ENCODE measurements at regions not wholly inside any gene's neighbourhood (a gene's known extent, or its start where the extent isn't known, plus 50 kb on each side); places are given as distances from the start of the nearest gene placed in this dataset.

DNA sequence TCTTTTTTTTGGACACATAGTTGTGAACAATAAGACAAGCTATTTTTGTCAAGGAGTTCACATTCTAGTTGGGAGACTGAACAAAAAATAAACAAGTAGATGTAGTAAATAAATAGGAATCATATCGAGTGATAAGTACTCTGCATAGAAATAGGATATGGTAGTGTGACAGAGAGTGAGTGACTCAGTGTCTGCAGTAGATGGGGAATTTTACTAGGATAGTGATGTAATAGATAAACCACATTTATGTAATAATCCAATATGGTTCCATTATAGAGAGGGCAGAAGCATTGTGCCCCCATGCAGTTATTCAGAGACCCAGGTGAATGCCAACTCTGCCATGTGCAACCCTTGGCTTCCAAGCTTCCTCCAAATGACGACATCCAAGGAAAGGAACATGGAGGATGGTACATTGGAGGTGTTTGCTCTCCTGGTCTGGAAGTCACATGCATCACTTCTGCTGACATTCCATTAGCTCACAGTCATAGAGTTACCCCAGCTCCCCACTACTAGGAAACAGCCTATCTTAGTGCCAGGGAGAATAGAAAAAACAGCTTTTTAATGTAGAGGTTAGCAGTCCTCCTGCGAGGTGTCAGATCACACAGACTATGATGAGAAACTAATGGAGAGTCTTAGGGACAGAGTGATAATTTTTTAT lies 595.4 kb downstream of the NYAP2 start:
- no peaks in the 10 kb centered on the region for H4K20me1 ChIP-seq (ENCODE audit: insufficient read depth, low read length)
- DNase-seq, result no peak
- TF ChIP-seq CTCF (IDR thresholded peaks at IDR 0.05; ENCODE audit: borderline replicate concordance, extremely low read depth, low read length, poor library complexity, severe bottlenecking) (no peak), EZH2 (IDR thresholded peaks at IDR 0.05; ENCODE audit: borderline replicate concordance, low read depth, low read length, severe bottlenecking) (no peak)
- no peaks in the 10 kb centered on the region for H3K36me3 ChIP-seq (ENCODE audit: insufficient read depth, low read length)
- ATAC-seq (ENCODE audit: insufficient read depth, low read depth), result no peak
- H3K79me2 ChIP-seq (ENCODE audit: insufficient read depth, low read length), result no peaks in the 10 kb centered on the region
- no peaks in the 10 kb centered on the region for H3K4me1 ChIP-seq (ENCODE audit: insufficient read depth, low read length)
- no peak overlapping the region for H3K27ac ChIP-seq (ENCODE audit: low read length)
- H3K4me3 ChIP-seq (ENCODE audit: low read depth in 1 of 2, low read length in 2 of 2), result no peak overlapping the region
- H2AFZ ChIP-seq (ENCODE audit: low read depth, low read length), result no peak overlapping the region
- H3K4me2 ChIP-seq (ENCODE audit: insufficient read depth, low read length), result no peak overlapping the region
- no peak overlapping the region for H3K9ac ChIP-seq (ENCODE audit: low read depth, low read length)
- H3K27me3 ChIP-seq (ENCODE audit: insufficient read depth, low read length, poor library complexity), result no peaks in the 10 kb centered on the region
- no peaks in the 10 kb centered on the region for H3K9me3 ChIP-seq (ENCODE audit: insufficient read depth, low read length, severe bottlenecking)

GRCh38 chr2:225993430-225993829 lies 593.9 kb downstream of the NYAP2 start:
- DNase-seq, result no peak
- no peaks in the 10 kb centered on the region for H3K79me2 ChIP-seq (ENCODE audit: insufficient read depth, low read length)
- H3K27ac ChIP-seq (ENCODE audit: low read length), result no peak overlapping the region
- no peaks in the 10 kb centered on the region for H4K20me1 ChIP-seq (ENCODE audit: insufficient read depth, low read length)
- no peak overlapping the region for H3K4me2 ChIP-seq (ENCODE audit: insufficient read depth, low read length)
- TF ChIP-seq CTCF (IDR thresholded peaks at IDR 0.05; ENCODE audit: borderline replicate concordance, extremely low read depth, low read length, poor library complexity, severe bottlenecking) (no peak), EZH2 (IDR thresholded peaks at IDR 0.05; ENCODE audit: borderline replicate concordance, low read depth, low read length, severe bottlenecking) (no peak)
- ATAC-seq (ENCODE audit: insufficient read depth, low read depth), result no peak
- no peak overlapping the region for H2AFZ ChIP-seq (ENCODE audit: low read depth, low read length)
- H3K9ac ChIP-seq (ENCODE audit: low read depth, low read length), result no peak overlapping the region
- H3K27me3 ChIP-seq (ENCODE audit: insufficient read depth, low read length, poor library complexity), result no peaks in the 10 kb centered on the region
- no peaks in the 10 kb centered on the region for H3K36me3 ChIP-seq (ENCODE audit: insufficient read depth, low read length)
- H3K4me1 ChIP-seq (ENCODE audit: insufficient read depth, low read length), result no peaks in the 10 kb centered on the region
- no peaks in the 10 kb centered on the region for H3K9me3 ChIP-seq (ENCODE audit: insufficient read depth, low read length, severe bottlenecking)
- no peak overlapping the region for H3K4me3 ChIP-seq (ENCODE audit: low read depth in 1 of 2, low read length in 2 of 2)

DNA sequence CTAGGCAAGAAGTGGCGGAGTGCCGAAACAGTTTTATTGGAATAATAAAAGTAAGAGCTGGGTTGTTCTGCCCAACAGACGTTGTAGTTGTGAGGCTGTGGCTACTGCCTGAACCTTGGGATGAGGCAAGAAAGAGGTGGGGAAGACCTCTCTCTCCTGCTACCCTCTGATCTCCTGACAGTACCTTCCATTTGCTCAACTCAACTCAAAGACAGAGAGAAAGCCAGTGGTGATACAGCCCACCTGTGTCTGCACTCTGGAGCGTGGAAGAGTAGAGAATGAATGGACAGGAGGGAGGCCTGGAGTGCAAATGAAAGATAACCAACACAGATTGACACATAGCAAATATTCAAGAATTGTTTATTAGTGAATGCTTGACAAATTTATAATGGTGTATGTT lies 590.3 kb downstream of the NYAP2 start:
- Histone ChIP-seq H3K4me2 (ENCODE audit: insufficient read depth, low read length) (no peak overlapping the region), H3K4me1 (ENCODE audit: insufficient read depth, low read length) (no peaks in the 10 kb centered on the region), H3K27ac (ENCODE audit: low read length) (no peak overlapping the region), H3K79me2 (ENCODE audit: insufficient read depth, low read length) (no peaks in the 10 kb centered on the region), H3K9ac (ENCODE audit: low read depth, low read length) (no peak overlapping the region), H3K36me3 (ENCODE audit: insufficient read depth, low read length) (no peaks in the 10 kb centered on the region), H3K9me3 (ENCODE audit: insufficient read depth, low read length, severe bottlenecking) (no peaks in the 10 kb centered on the region), H3K27me3 (ENCODE audit: insufficient read depth, low read length, poor library complexity) (no peaks in the 10 kb centered on the region), H2AFZ (ENCODE audit: low read depth, low read length) (no peak overlapping the region), H4K20me1 (ENCODE audit: insufficient read depth, low read length) (no peaks in the 10 kb centered on the region), H3K4me3 (ENCODE audit: low read depth in 1 of 2, low read length in 2 of 2) (no peak overlapping the region)
- DNase-seq, result no peak
- no peak for TF ChIP-seq EZH2 (IDR thresholded peaks at IDR 0.05; ENCODE audit: borderline replicate concordance, low read depth, low read length, severe bottlenecking)
- no peak for ATAC-seq (ENCODE audit: insufficient read depth, low read depth)

GRCh38 chr2:225980372-225980771 lies 580.9 kb downstream of the NYAP2 start:
- Histone ChIP-seq H3K4me1 (ENCODE audit: insufficient read depth, low read length) (no peaks in the 10 kb centered on the region), H3K4me3 (ENCODE audit: low read depth in 1 of 2, low read length in 2 of 2) (no peak overlapping the region), H3K9me3 (ENCODE audit: insufficient read depth, low read length, severe bottlenecking) (no peaks in the 10 kb centered on the region), H4K20me1 (ENCODE audit: insufficient read depth, low read length) (no peaks in the 10 kb centered on the region), H3K79me2 (ENCODE audit: insufficient read depth, low read length) (no peaks in the 10 kb centered on the region), H3K27me3 (ENCODE audit: insufficient read depth, low read length, poor library complexity) (no peaks in the 10 kb centered on the region), H3K36me3 (ENCODE audit: insufficient read depth, low read length) (no peaks in the 10 kb centered on the region), H2AFZ (ENCODE audit: low read depth, low read length) (no peak overlapping the region), H3K4me2 (ENCODE audit: insufficient read depth, low read length) (no peak overlapping the region), H3K27ac (ENCODE audit: low read length) (no peak overlapping the region), H3K9ac (ENCODE audit: low read depth, low read length) (no peak overlapping the region)
- TF ChIP-seq CTCF (IDR thresholded peaks at IDR 0.05; ENCODE audit: borderline replicate concordance, extremely low read depth, low read length, poor library complexity, severe bottlenecking) (no peak), EZH2 (IDR thresholded peaks at IDR 0.05; ENCODE audit: borderline replicate concordance, low read depth, low read length, severe bottlenecking) (no peak)
- DNase-seq, result no peak
- no peak for ATAC-seq (ENCODE audit: insufficient read depth, low read depth)
